ENCODE measurements at regions not wholly inside any gene's neighbourhood (a gene's known extent, or its start where the extent isn't known, plus 50 kb on each side); places are given as distances from the start of the nearest gene placed in this dataset.

DNA sequence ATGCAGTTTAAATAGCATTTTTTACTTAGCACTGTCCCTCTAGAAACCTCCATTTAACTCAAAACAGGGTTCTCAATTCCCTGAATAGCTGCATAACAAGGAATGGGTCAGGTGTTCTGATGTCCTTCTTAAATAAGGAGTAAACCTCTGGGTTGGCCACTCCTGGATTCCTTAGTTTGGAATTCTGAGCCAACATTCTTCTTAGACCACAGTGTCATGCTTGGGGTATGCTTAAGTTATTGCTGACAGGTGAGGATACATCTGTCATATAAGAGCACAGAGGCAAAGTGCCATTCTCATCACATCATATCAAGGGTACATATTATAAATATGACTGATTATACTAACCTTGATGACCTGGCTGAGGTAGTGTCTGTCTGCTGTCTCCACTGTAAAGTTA, 179.9 kb upstream of the SEMA6A start:
- POLR2A ChIA-PET, result interaction anchor here (0.6 kb wide), 1 partner anchor 179 kb away, joined by 3 read pairs; no protein-coding TSS in a partner anchor
- no peak for DNase-seq (ENCODE audit: low read depth, low spot score)
- ATAC-seq, result no peak
- FAIRE-seq, result no peak
- no peak overlapping the region for H3K4me2 ChIP-seq (ENCODE audit: control insufficient read depth, insufficient read depth)
- H4K20me1 ChIP-seq (ENCODE audit: control insufficient read depth, insufficient read depth), result no peaks in the 10 kb centered on the region
- in situ Hi-C loops (cut with MboI), result no loop called here
- no peaks in the 10 kb centered on the region for H3K27me3 ChIP-seq (replicated peaks in 1 of 2; ENCODE audit: control insufficient read depth in 2 of 2, insufficient read depth in 2 of 2, low read length in 1 of 2)
- H3K4me1 ChIP-seq (ENCODE audit: control insufficient read depth, insufficient read depth, low read length), result no peaks in the 10 kb centered on the region
- intact Hi-C loops (cut with micrococcal nuclease; ENCODE audit: unreplicated experiment), result no loop called here
- SMC1A ChIA-PET (ENCODE audit: uncharacterized antibody, unreplicated experiment), result no interaction called here
- H3K79me2 ChIP-seq (ENCODE audit: control insufficient read depth, insufficient read depth, low read length), result no peaks in the 10 kb centered on the region
- H3K4me3 ChIP-seq, result no peak overlapping the region
- RAD21 ChIA-PET (ENCODE audit: unreplicated experiment), result no interaction called here
- BruUV-seq (replicated peaks), result no TSS peak
- H3K9me3 ChIP-seq (replicated peaks; ENCODE audit: control insufficient read depth, insufficient read depth, low read length), result peaks cover 6% of the 10 kb centered on the region; the same call in 2 of the 3 replicates
- CTCF ChIA-PET, result interaction anchor here (1.6 kb wide), 1 partner anchor 29 kb away, joined by 5 read pairs; no protein-coding TSS in a partner anchor
- H3K36me3 ChIP-seq (ENCODE audit: control insufficient read depth in 2 of 2, insufficient read depth in 2 of 2, low read length in 1 of 2), result no peaks in the 10 kb centered on the region
- H3K27ac ChIP-seq (ENCODE audit: control insufficient read depth, insufficient read depth), result no peak overlapping the region
- no peak overlapping the region for H3K9ac ChIP-seq (ENCODE audit: control insufficient read depth, insufficient read depth, low read length)
- no peak overlapping the region for H2AFZ ChIP-seq (ENCODE audit: control insufficient read depth, low read depth, low read length)
- TF ChIP-seq YY1 (IDR thresholded peaks at IDR 0.05; ENCODE audit: low read depth, low read length), result no peak
- TF ChIP-seq, protein P1, sequence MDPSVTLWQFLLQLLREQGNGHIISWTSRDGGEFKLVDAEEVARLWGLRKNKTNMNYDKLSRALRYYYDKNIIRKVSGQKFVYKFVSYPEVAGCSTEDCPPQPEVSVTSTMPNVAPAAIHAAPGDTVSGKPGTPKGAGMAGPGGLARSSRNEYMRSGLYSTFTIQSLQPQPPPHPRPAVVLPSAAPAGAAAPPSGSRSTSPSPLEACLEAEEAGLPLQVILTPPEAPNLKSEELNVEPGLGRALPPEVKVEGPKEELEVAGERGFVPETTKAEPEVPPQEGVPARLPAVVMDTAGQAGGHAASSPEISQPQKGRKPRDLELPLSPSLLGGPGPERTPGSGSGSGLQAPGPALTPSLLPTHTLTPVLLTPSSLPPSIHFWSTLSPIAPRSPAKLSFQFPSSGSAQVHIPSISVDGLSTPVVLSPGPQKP (IDR thresholded peaks at IDR 0.05; ENCODE audit: low read depth, low read length), result no peak
- TF ChIP-seq BCL11A (IDR thresholded peaks at IDR 0.05; ENCODE audit: low read depth, low read length), result no peak
- no peak for TF ChIP-seq SREBF2 (IDR thresholded peaks at IDR 0.05; ENCODE audit: low read length)
- TF ChIP-seq ZNF217 (IDR thresholded peaks at IDR 0.05), result no peak
- TF ChIP-seq ZNF687 (IDR thresholded peaks at IDR 0.05), result no peak
- no peak for TF ChIP-seq SUPT20H (IDR thresholded peaks at IDR 0.05; ENCODE audit: borderline replicate concordance, control insufficient read depth, low read depth, low read length)
- TF ChIP-seq, protein P2, sequence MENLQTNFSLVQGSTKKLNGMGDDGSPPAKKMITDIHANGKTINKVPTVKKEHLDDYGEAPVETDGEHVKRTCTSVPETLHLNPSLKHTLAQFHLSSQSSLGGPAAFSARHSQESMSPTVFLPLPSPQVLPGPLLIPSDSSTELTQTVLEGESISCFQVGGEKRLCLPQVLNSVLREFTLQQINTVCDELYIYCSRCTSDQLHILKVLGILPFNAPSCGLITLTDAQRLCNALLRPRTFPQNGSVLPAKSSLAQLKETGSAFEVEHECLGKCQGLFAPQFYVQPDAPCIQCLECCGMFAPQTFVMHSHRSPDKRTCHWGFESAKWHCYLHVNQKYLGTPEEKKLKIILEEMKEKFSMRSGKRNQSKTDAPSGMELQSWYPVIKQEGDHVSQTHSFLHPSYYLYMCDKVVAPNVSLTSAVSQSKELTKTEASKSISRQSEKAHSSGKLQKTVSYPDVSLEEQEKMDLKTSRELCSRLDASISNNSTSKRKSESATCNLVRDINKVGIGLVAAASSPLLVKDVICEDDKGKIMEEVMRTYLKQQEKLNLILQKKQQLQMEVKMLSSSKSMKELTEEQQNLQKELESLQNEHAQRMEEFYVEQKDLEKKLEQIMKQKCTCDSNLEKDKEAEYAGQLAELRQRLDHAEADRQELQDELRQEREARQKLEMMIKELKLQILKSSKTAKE (IDR thresholded peaks at IDR 0.05; ENCODE audit: low read depth, poor library complexity, severe bottlenecking), result no peak
- no peak for TF ChIP-seq ZBTB11 (CRISPR knock-in tag; IDR thresholded peaks at IDR 0.05)
- no peak for TF ChIP-seq HDGF (IDR thresholded peaks at IDR 0.05)
- TF ChIP-seq HDAC6 (IDR thresholded peaks at IDR 0.05; ENCODE audit: unreplicated experiment), result no peak
- TF ChIP-seq, protein P3, sequence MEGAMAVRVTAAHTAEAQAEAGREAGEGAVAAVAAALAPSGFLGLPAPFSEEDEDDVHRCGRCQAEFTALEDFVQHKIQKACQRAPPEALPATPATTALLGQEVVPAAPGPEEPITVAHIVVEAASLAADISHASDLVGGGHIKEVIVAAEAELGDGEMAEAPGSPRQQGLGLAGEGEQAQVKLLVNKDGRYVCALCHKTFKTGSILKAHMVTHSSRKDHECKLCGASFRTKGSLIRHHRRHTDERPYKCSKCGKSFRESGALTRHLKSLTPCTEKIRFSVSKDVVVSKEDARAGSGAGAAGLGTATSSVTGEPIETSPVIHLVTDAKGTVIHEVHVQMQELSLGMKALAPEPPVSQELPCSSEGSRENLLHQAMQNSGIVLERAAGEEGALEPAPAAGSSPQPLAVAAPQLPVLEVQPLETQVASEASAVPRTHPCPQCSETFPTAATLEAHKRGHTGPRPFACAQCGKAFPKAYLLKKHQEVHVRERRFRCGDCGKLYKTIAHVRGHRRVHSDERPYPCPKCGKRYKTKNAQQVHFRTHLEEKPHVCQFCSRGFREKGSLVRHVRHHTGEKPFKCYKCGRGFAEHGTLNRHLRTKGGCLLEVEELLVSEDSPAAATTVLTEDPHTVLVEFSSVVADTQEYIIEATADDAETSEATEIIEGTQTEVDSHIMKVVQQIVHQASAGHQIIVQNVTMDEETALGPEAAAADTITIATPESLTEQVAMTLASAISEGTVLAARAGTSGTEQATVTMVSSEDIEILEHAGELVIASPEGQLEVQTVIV (IDR thresholded peaks at IDR 0.05; ENCODE audit: borderline replicate concordance, partially characterized antibody), result no peak

All from GM12878 (cell line).